PC-3 (cell line): ENCODE measurements at regions not wholly inside any gene's neighbourhood (a gene's known extent, or its start where the extent isn't known, plus 50 kb on each side); places are given as distances from the start of the nearest gene placed in this dataset.

ENCODE experiments used
- CTCF ChIP-seq: fragments of 300-600 bp; sonication (generic); conservative IDR thresholded peaks from 2 replicates; pipeline ENCODE4 v1.5.1; 2017; ENCODE audit warnings: antibody characterized with exemption, low read depth, mild to moderate bottlenecking, low read length
- EZH2 ChIP-seq: fragments of 300-600 bp; sonication (generic); IDR thresholded peaks from one replicate; pipeline ENCODE4 v1.6.1; 2017; ENCODE audit warnings: antibody characterized with exemption, mild to moderate bottlenecking, low read length; ENCODE audit not compliant: unreplicated experiment

DNA sequence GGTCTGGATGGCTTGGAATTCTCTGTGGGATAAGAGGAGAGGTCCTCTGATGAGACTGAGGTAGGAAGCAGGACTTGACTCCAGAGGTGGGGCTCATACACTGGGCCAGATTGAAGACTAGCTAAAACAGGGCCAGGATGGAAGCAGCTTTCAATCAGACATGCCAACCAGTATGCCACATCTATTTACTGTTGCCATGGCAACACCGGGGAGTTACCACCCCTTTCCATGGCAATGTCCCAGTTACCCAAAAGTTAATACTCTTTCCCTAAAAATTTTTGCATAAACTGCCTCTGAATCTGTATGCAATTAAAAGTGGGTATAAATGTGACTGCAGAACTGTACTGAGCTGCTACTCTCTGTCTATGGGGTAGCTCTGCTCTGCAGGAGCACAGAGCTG, 247.5 kb upstream of the ZBED5 start:
- TF ChIP-seq CTCF (no peak), EZH2 (no peak)
